Astrocyte (in vitro differentiated cells and primary cell): ENCODE measurements at regions not wholly inside any gene's neighbourhood (a gene's known extent, or its start where the extent isn't known, plus 50 kb on each side); places are given as distances from the start of the nearest gene placed in this dataset.

Experiments
- CTCF ChIP-seq: IDR thresholded peaks from 2 replicates; pipeline ENCODE4 v1.5.1; 2011; ENCODE audit warnings: low read depth, mild to moderate bottlenecking, inconsistent platforms, low read length, moderate library complexity; ENCODE audit not compliant: insufficient read depth
- EZH2 ChIP-seq: IDR thresholded peaks from 2 replicates; pipeline ENCODE4 v1.6.1; 2012; ENCODE audit warnings: mild to moderate bottlenecking, low read length, inconsistent platforms; ENCODE audit not compliant: insufficient read depth

- TF ChIP-seq CTCF (no peak), EZH2 (no peak)
These were observed 104.9 kb upstream of the PDE1C start for GRCh38 chr7:32175099-32175498.
